Spleen (tissue), 11 donors: ENCODE measurements at regions not wholly inside any gene's neighbourhood (a gene's known extent, or its start where the extent isn't known, plus 50 kb on each side); places are given as distances from the start of the nearest gene placed in this dataset.

Experiments used
- DNase-seq: peaks from one replicate; pipeline ENCODE4 v3.0.0-alpha.2; 2020
- H3K27ac ChIP-seq, 8 donors: fragments of 200-600 bp; sonication (generic) in 7 of 8; 1 replicate in 4 of 8; 2 replicates in 4 of 8; pipeline versions ENCODE4 v1.5.0 to v1.8.0; 2016 to 2021; ENCODE audit warnings: inconsistent platforms in 4 of 8, mild to moderate bottlenecking in 4 of 8, moderate library complexity in 1 of 8
- H3K27me3 ChIP-seq, 7 donors: fragments of 200-600 bp; sonication (generic) in 6 of 7; replicated peaks in 1 of 7; 1 replicate in 4 of 7; 2 replicates in 3 of 7; pipeline versions ENCODE4 v1.5.0 to v1.8.0; 2016 to 2021; ENCODE audit warnings: inconsistent platforms in 3 of 7, mild to moderate bottlenecking in 1 of 7
- H3K36me3 ChIP-seq, 6 donors: fragments of 200-600 bp; sonication (generic) in 5 of 6; 1 replicate in 4 of 6; 2 replicates in 2 of 6; pipeline versions ENCODE4 v1.5.0 to v1.8.0; 2016 to 2021; ENCODE audit warnings: inconsistent platforms in 2 of 6
- H3K4me1 ChIP-seq, 6 donors: fragments of 200-600 bp; sonication (generic) in 5 of 6; 1 replicate in 3 of 6; 2 replicates in 3 of 6; pipeline versions ENCODE4 v1.5.0 to v1.8.0; 2016 to 2021; ENCODE audit warnings: inconsistent platforms in 3 of 6
- H3K4me3 ChIP-seq, 8 donors: fragments of 200-600 bp; sonication (generic) in 7 of 8; 1 replicate in 4 of 8; 2 replicates in 4 of 8; pipeline versions ENCODE4 v1.5.0 to v1.8.0; 2016 to 2021; ENCODE audit warnings: inconsistent platforms in 4 of 8, mild to moderate bottlenecking in 4 of 8, moderate library complexity in 2 of 8
- H3K9me3 ChIP-seq, 8 donors: fragments of 200-600 bp; sonication (generic) in 7 of 8; 1 replicate in 4 of 8; 2 replicates in 4 of 8; pipeline versions ENCODE4 v1.5.0 to v1.8.0; 2016 to 2021; ENCODE audit warnings: inconsistent platforms in 4 of 8
- CTCF ChIP-seq, 11 experiments: fragments of 200-600 bp in 7 of 11; fragments of 450-650 bp in 4 of 11; sonication (generic) in 4 of 11; IDR thresholded peaks in 8 of 11; conservative IDR thresholded peaks in 3 of 11; 1 replicate in 7 of 11; 2 replicates in 4 of 11; pipeline versions ENCODE4 v1.4.0 to v1.8.0; 2016 to 2021; ENCODE audit warnings: antibody characterized with exemption in 11 of 11, inconsistent platforms in 4 of 11, mild to moderate bottlenecking in 1 of 11
- POLR2A ChIP-seq, 3 donors: fragments of 450-650 bp; IDR thresholded peaks; one replicate each; pipeline ENCODE4 v1.5.1; 2017; ENCODE audit warnings: antibody characterized with exemption in 3 of 3, mild to moderate bottlenecking in 1 of 3
- POLR2AphosphoS5 ChIP-seq, 3 donors: sonication (generic); formaldehyde crosslinking; IDR thresholded peaks; one replicate each; pipeline ENCODE4 v1.5.1; 2017; ENCODE audit warnings: antibody characterized with exemption in 3 of 3
- WGBS, 5 donors: extraction: QIAGEN DNeasy Blood & Tissue Kit in 3 of 5; methylation state at CpG; one replicate each; pipeline versions ENCODE4 v1.1.5 to v1.1.7; 2013 to 2018; 5-methylcytosine and 5-hydroxymethylcytosine counted together
- intact Hi-C: fragments of 100-400 bp; cut with DNase I; formaldehyde crosslinking; loops from one replicate; pipeline ENCODE4 v1.15.0; 2023; ENCODE audit warnings: low total_unique reads
- donor health status: healthy with polysubstance abuse.
- donor health status: DM: no; HTN: no; CAD: no; lungs with moderate emphysema.
- donor health status: DM: no; HTN: no; CAD: no.
- donor health status: Bipolar disorder and iron deficiency.
- donor health status: healthy.
- donor health status: DM: no; HTN: no; CAD: no.
- donor health status: DM: yes; HTN: yes; CAD: no.

GRCh38 chr1:219438386-219438785 lies 174.5 kb downstream of the ZC3H11B start:
- Histone ChIP-seq H3K27me3 (no peaks in the 10 kb centered on the region), H3K4me3 (no peak overlapping the region), H3K36me3 (no peaks in the 10 kb centered on the region), H3K4me1 (no peaks in the 10 kb centered on the region), H3K9me3 (no peaks in the 10 kb centered on the region), H3K27ac (no peak overlapping the region)
- TF ChIP-seq CTCF (IDR thresholded peaks at IDR 0.05 in 8 of 11, conservative IDR thresholded peaks at IDR 0.05 in 3 of 11), result no peak
- TF ChIP-seq POLR2A (IDR thresholded peaks at IDR 0.05), result no peak
- TF ChIP-seq POLR2AphosphoS5 (IDR thresholded peaks at IDR 0.05), result no peak
- no peak for DNase-seq
- 67 to 76% (median 76%) methylated on average over 3 of the region's 3 CpGs for WGBS, 5 donors
- intact Hi-C loops, result no loop called here

- Histone ChIP-seq H3K36me3 (no peaks in the 10 kb centered on the region), H3K9me3 (no peaks in the 10 kb centered on the region), H3K4me3 (no peak overlapping the region), H3K4me1 (no peaks in the 10 kb centered on the region), H3K27ac (no peak overlapping the region), H3K27me3 (no peaks in the 10 kb centered on the region)
- intact Hi-C loops, result no loop called here
- WGBS, 5 donors, result 80 to 87% (median 84%) methylated on average over 2 of the region's 2 CpGs
- TF ChIP-seq CTCF (IDR thresholded peaks at IDR 0.05 in 8 of 11, conservative IDR thresholded peaks at IDR 0.05 in 3 of 11) (no peak), POLR2A (IDR thresholded peaks at IDR 0.05) (no peak), POLR2AphosphoS5 (IDR thresholded peaks at IDR 0.05) (no peak)
- DNase-seq, result no peak
These were observed 178.0 kb downstream of the ZC3H11B start for GRCh38 chr1:219434923-219435297.

GRCh38 chr1:219434285-219434922 lies 178.5 kb downstream of the ZC3H11B start:
- H3K4me1 ChIP-seq, result no peaks in the 10 kb centered on the region
- 76 to 89% (median 86%) methylated on average over 6 of the region's 6 CpGs for WGBS, 5 donors
- no peak overlapping the region for H3K27ac ChIP-seq
- intact Hi-C loops, result no loop called here
- no peak for DNase-seq
- no peak overlapping the region for H3K4me3 ChIP-seq
- TF ChIP-seq CTCF (IDR thresholded peaks at IDR 0.05 in 8 of 11, conservative IDR thresholded peaks at IDR 0.05 in 3 of 11), result no peak
- no peak for TF ChIP-seq POLR2A (IDR thresholded peaks at IDR 0.05)
- no peaks in the 10 kb centered on the region for H3K27me3 ChIP-seq
- H3K9me3 ChIP-seq, result no peaks in the 10 kb centered on the region
- H3K36me3 ChIP-seq, result no peaks in the 10 kb centered on the region

GRCh38 chr1:219433496-219434131 lies 179.3 kb downstream of the ZC3H11B start:
- H3K4me1 ChIP-seq, result no peaks in the 10 kb centered on the region
- H3K36me3 ChIP-seq, result no peaks in the 10 kb centered on the region
- H3K27ac ChIP-seq, result no peak overlapping the region
- 68 to 77% (median 72%) methylated on average over 6 of the region's 6 CpGs for WGBS, 5 donors
- intact Hi-C loops, result no loop called here
- H3K9me3 ChIP-seq, result no peaks in the 10 kb centered on the region
- no peak overlapping the region for H3K4me3 ChIP-seq
- no peaks in the 10 kb centered on the region for H3K27me3 ChIP-seq
- DNase-seq, result no peak
- TF ChIP-seq CTCF (IDR thresholded peaks at IDR 0.05 in 8 of 11, conservative IDR thresholded peaks at IDR 0.05 in 3 of 11) (no peak), POLR2AphosphoS5 (IDR thresholded peaks at IDR 0.05) (no peak), POLR2A (IDR thresholded peaks at IDR 0.05) (no peak)
